DOHH2 (cell line): ENCODE measurements at regions not wholly inside any gene's neighbourhood (a gene's known extent, or its start where the extent isn't known, plus 50 kb on each side); places are given as distances from the start of the nearest gene placed in this dataset.

ENCODE experiments used
- EZH2phosphoT487 ChIP-seq: fragments of 200-600 bp; sonication (generic); IDR thresholded peaks from 2 replicates; pipeline ENCODE4 v1.6.1; 2017; ENCODE audit warnings: borderline replicate concordance, mild to moderate bottlenecking, antibody characterized with exemption, low read length, moderate library complexity, mixed read lengths
- TF ChIP-seq, protein P1 (sequence below): fragments of 200-600 bp; sonication (generic); IDR thresholded peaks from one replicate; pipeline ENCODE4 v1.5.1; 2014; ENCODE audit warnings: antibody characterized with exemption, mild to moderate bottlenecking, low read depth, low read length; ENCODE audit not compliant: poor library complexity, severe bottlenecking

- TF ChIP-seq, protein P1, sequence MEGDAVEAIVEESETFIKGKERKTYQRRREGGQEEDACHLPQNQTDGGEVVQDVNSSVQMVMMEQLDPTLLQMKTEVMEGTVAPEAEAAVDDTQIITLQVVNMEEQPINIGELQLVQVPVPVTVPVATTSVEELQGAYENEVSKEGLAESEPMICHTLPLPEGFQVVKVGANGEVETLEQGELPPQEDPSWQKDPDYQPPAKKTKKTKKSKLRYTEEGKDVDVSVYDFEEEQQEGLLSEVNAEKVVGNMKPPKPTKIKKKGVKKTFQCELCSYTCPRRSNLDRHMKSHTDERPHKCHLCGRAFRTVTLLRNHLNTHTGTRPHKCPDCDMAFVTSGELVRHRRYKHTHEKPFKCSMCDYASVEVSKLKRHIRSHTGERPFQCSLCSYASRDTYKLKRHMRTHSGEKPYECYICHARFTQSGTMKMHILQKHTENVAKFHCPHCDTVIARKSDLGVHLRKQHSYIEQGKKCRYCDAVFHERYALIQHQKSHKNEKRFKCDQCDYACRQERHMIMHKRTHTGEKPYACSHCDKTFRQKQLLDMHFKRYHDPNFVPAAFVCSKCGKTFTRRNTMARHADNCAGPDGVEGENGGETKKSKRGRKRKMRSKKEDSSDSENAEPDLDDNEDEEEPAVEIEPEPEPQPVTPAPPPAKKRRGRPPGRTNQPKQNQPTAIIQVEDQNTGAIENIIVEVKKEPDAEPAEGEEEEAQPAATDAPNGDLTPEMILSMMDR: no peak
- no peak for TF ChIP-seq EZH2phosphoT487
Observed at GRCh38 chr5:165887147-165887546, 2381.7 kb downstream of the MAT2B start.
